Pulmonary artery endothelial cell (primary cell): ENCODE measurements at regions not wholly inside any gene's neighbourhood (a gene's known extent, or its start where the extent isn't known, plus 50 kb on each side); places are given as distances from the start of the nearest gene placed in this dataset.

Experiments used
- DNase-seq: peaks from one replicate; pipeline ENCODE4 v3.0.0-alpha.2; 2011; ENCODE audit warnings: low read depth, low spot score

GRCh38 chr10:2867788-2868299 lies 199.5 kb upstream of the PFKP start:
- DNase-seq, result no peak

GRCh38 chr10:2866569-2866968 lies 200.8 kb upstream of the PFKP start:
- no peak for DNase-seq

GRCh38 chr10:2861632-2862210 lies 205.6 kb upstream of the PFKP start:
- DNase-seq, result no peak

GRCh38 chr10:2858452-2858851 lies 208.9 kb upstream of the PFKP start:
- no peak for DNase-seq

- no peak for DNase-seq
Observed at GRCh38 chr10:2856598-2856997, 210.8 kb upstream of the PFKP start.

GRCh38 chr10:2852574-2853323 lies 214.6 kb upstream of the PFKP start:
- DNase-seq, result no peak

GRCh38 chr10:2851566-2851965 lies 215.8 kb upstream of the PFKP start:
- no peak for DNase-seq

GRCh38 chr10:2850202-2850601 lies 217.1 kb upstream of the PFKP start:
- no peak for DNase-seq

GRCh38 chr10:2844925-2845324 lies 222.4 kb upstream of the PFKP start:
- DNase-seq, result no peak

- no peak for DNase-seq
Observed at GRCh38 chr10:2839081-2839725, 228.1 kb upstream of the PFKP start.

- no peak for DNase-seq
Observed at GRCh38 chr10:2837674-2838073, 229.7 kb upstream of the PFKP start.

- DNase-seq, result no peak
Observed at GRCh38 chr10:2836921-2837662, 230.3 kb upstream of the PFKP start.

- DNase-seq, result no peak
Observed at GRCh38 chr10:2834214-2834613, 233.1 kb upstream of the PFKP start.

- no peak for DNase-seq
Observed at GRCh38 chr10:2831509-2831908, 235.8 kb upstream of the PFKP start.

GRCh38 chr10:2828741-2829140 lies 238.6 kb upstream of the PFKP start:
- no peak for DNase-seq

- DNase-seq, result no peak
Observed at GRCh38 chr10:2826675-2827074, 240.7 kb upstream of the PFKP start.

GRCh38 chr10:2825841-2826240 lies 241.5 kb upstream of the PFKP start:
- no peak for DNase-seq

- DNase-seq, result no peak
Observed at GRCh38 chr10:2817940-2818636, 249.3 kb upstream of the PFKP start.

GRCh38 chr10:2813693-2814092 lies 253.7 kb upstream of the PFKP start:
- DNase-seq, result no peak

- DNase-seq, result no peak
Observed at GRCh38 chr10:2813286-2813685, 254.1 kb upstream of the PFKP start.

- no peak for DNase-seq
Observed at GRCh38 chr10:2812631-2813030, 254.7 kb upstream of the PFKP start.
